ENCODE measurements at regions not wholly inside any gene's neighbourhood (a gene's known extent, or its start where the extent isn't known, plus 50 kb on each side); places are given as distances from the start of the nearest gene placed in this dataset.

- no peak for DNase-seq
Measured at GRCh38 chr22:49266561-49267519, 560.8 kb downstream of the BRD1 start.

GRCh38 chr22:49264696-49265095 is 563.0 kb downstream of the BRD1 start:
- DNase-seq = no peak

GRCh38 chr22:49263101-49263500 is 564.6 kb downstream of the BRD1 start:
- no peak for DNase-seq

- DNase-seq = no peak
Measured at GRCh38 chr22:49262167-49262566, 565.5 kb downstream of the BRD1 start.

- no peak for DNase-seq
Measured at GRCh38 chr22:49261616-49262015, 566.1 kb downstream of the BRD1 start.

GRCh38 chr22:49260681-49261580 is 566.7 kb downstream of the BRD1 start:
- DNase-seq = no peak

- no peak for DNase-seq
Measured at GRCh38 chr22:49259839-49260615, 567.6 kb downstream of the BRD1 start.

GRCh38 chr22:49258107-49259010 is 569.3 kb downstream of the BRD1 start:
- no peak for DNase-seq

GRCh38 chr22:49257551-49257961 is 570.1 kb downstream of the BRD1 start:
- no peak for DNase-seq

GRCh38 chr22:49255741-49256318 is 571.8 kb downstream of the BRD1 start:
- DNase-seq = no peak

- DNase-seq = no peak
Measured at GRCh38 chr22:49255154-49255553, 572.5 kb downstream of the BRD1 start.

GRCh38 chr22:49253656-49254055 is 574.0 kb downstream of the BRD1 start:
- DNase-seq = no peak

- no peak for DNase-seq
Measured at GRCh38 chr22:49251371-49251770, 576.3 kb downstream of the BRD1 start.

- DNase-seq = no peak
Measured at GRCh38 chr22:49247194-49247924, 580.3 kb downstream of the BRD1 start.

GRCh38 chr22:49244466-49245420 is 582.9 kb downstream of the BRD1 start:
- no peak for DNase-seq

- DNase-seq = no peak
Measured at GRCh38 chr22:49243965-49244364, 583.7 kb downstream of the BRD1 start.

- no peak for DNase-seq
Measured at GRCh38 chr22:49243335-49243734, 584.3 kb downstream of the BRD1 start.

- no peak for DNase-seq
Measured at GRCh38 chr22:49242480-49242879, 585.2 kb downstream of the BRD1 start.

- no peak for DNase-seq
Measured at GRCh38 chr22:49241174-49241851, 586.4 kb downstream of the BRD1 start.

Measured in activated CD4-positive, alpha-beta T cell treated with anti-CD3 and anti-CD28 coated beads, Interleukin-2, amount 50 U/mL, for 16 hours (primary cell).